HepG2 (cell line): ENCODE measurements at regions not wholly inside any gene's neighbourhood (a gene's known extent, or its start where the extent isn't known, plus 50 kb on each side); places are given as distances from the start of the nearest gene placed in this dataset.

Source experiments
- ATAC-seq: fragments of 200-7000 bp; cut with Tn5 transposase; 3 replicates; pipeline ENCODE4 v1.9.1; 2020; ENCODE audit warnings: mild to moderate bottlenecking, moderate library complexity
- BruUV-seq: library from RNA; stranded (reverse); fragments of 400-500 nt; replicated peaks from 2 replicates; lab custom pipeline; 2021; lab: Mats Ljungman, UMichigan
- CTCF ChIA-PET: fragments of 300-600 bp; formaldehyde crosslinking; extraction: SDS; loops from one replicate; lab custom pipeline; 2021; ENCODE audit warnings: low total read pairs, inconsistent platforms, low intra/inter-chr PET ratio; lab: Yijun Ruan, JAX
- POLR2A ChIA-PET: fragments of 350-600 bp; sonication (Branson Sonifier 250); formaldehyde crosslinking; loops from one replicate; lab custom pipeline; 2020; ENCODE audit warnings: antibody characterized with exemption, inconsistent platforms; lab: Yijun Ruan, JAX
- DNase-seq: peaks from one replicate; pipeline ENCODE4 v3.0.0-alpha.2; 2015; ENCODE audit warnings: low spot score
- FAIRE-seq: peaks from 3 replicates; lab custom pipeline; 2011; peaks lifted over from hg19 to GRCh38; lab: Jason Lieb, UNC
- H2AFZ ChIP-seq: one replicate; pipeline ENCODE4 v1.6.1; 2011; ENCODE audit warnings: low read length, inconsistent platforms
- H3K27ac ChIP-seq: fragments of 300-600 bp; 3 replicates; pipeline ENCODE4 v1.8.0; 2011; ENCODE audit warnings: mixed run types, mild to moderate bottlenecking, mixed read lengths, low read length, inconsistent platforms; ENCODE audit not compliant: insufficient read depth; ENCODE audit errors: extremely low read length
- H3K27me3 ChIP-seq, 2 experiments: fragments of 200-600 bp in 1 of 2; 2 replicates in 1 of 2; 3 replicates in 1 of 2; pipeline versions ENCODE4 v1.6.0 to v1.8.0; 2011; ENCODE audit warnings: low read length in 2 of 2, mild to moderate bottlenecking in 2 of 2, moderate library complexity in 2 of 2, inconsistent platforms in 1 of 2; ENCODE audit not compliant: insufficient read depth in 2 of 2, control insufficient read depth in 1 of 2
- H3K36me3 ChIP-seq, 2 experiments: fragments of 200-600 bp in 1 of 2; replicated peaks in 1 of 2; 2 replicates in 1 of 2; 3 replicates in 1 of 2; pipeline versions ENCODE4 v1.5.1 to v1.8.0; 2011; ENCODE audit warnings: low read length in 2 of 2, inconsistent platforms in 1 of 2; ENCODE audit not compliant: insufficient read depth in 2 of 2, control insufficient read depth in 1 of 2
- H3K4me1 ChIP-seq: 2 replicates; pipeline ENCODE4 v1.5.1; 2012; ENCODE audit warnings: low read length, inconsistent platforms; ENCODE audit not compliant: insufficient read depth
- H3K4me2 ChIP-seq: 2 replicates; pipeline ENCODE4 v1.6.0; 2011; ENCODE audit warnings: low read depth, low read length, inconsistent platforms
- H3K4me3 ChIP-seq, 3 experiments: fragments of 200-600 bp in 1 of 3; sonication (generic), shearing (Covaris generic) in 1 of 3; replicated peaks in 1 of 3; 2 replicates each; pipeline ENCODE4 v1.5.1; 2011 to 2016; ENCODE audit warnings: low read length in 3 of 3, inconsistent platforms in 2 of 3, low read depth in 2 of 3, mild to moderate bottlenecking in 2 of 3, control low read depth in 1 of 3, mixed read lengths in 1 of 3; ENCODE audit not compliant: insufficient read depth in 1 of 3
- H3K79me2 ChIP-seq: one replicate; pipeline ENCODE4 v1.6.1; 2011; ENCODE audit warnings: low read length, inconsistent platforms; ENCODE audit not compliant: insufficient read depth
- H3K9ac ChIP-seq: 2 replicates; pipeline ENCODE4 v1.6.0; 2011; ENCODE audit warnings: mild to moderate bottlenecking, low read depth, low read length, inconsistent platforms; ENCODE audit not compliant: insufficient read depth
- H3K9me3 ChIP-seq: 2 replicates; pipeline ENCODE4 v1.5.1; 2012; ENCODE audit warnings: mild to moderate bottlenecking, low read length
- H4K20me1 ChIP-seq: 2 replicates; pipeline ENCODE4 v1.6.0; 2011; ENCODE audit warnings: inconsistent platforms, mild to moderate bottlenecking, low read length, moderate library complexity; ENCODE audit not compliant: insufficient read depth
- ATF7-NPFF ChIP-seq: sonication (generic); formaldehyde crosslinking; IDR thresholded peaks from 2 replicates; pipeline ENCODE4 v1.8.1; 2023; ENCODE audit warnings: mild to moderate bottlenecking, low read depth, missing genetic modification reagents, moderate library complexity
- HOXA5 ChIP-seq: sonication (generic); formaldehyde crosslinking; IDR thresholded peaks from 2 replicates; pipeline ENCODE4 v1.4.0; 2020; ENCODE audit warnings: missing genetic modification reagents
- PHF21A ChIP-seq: sonication (generic); formaldehyde crosslinking; IDR thresholded peaks from 2 replicates; pipeline ENCODE4 v1.5.0; 2020; ENCODE audit warnings: mild to moderate bottlenecking, missing genetic modification reagents
- SMYD3 ChIP-seq: sonication (generic); formaldehyde crosslinking; IDR thresholded peaks from 2 replicates; pipeline ENCODE4 v1.8.1; 2023; ENCODE audit warnings: mild to moderate bottlenecking, missing genetic modification reagents
- SNAI1 ChIP-seq: sonication (generic); formaldehyde crosslinking; IDR thresholded peaks from 2 replicates; pipeline ENCODE4 v1.5.0; 2020; ENCODE audit warnings: mild to moderate bottlenecking, missing genetic modification reagents, borderline replicate concordance
- U2AF2 ChIP-seq: fragments of 200-400 bp; formaldehyde crosslinking; IDR thresholded peaks from 2 replicates; pipeline ENCODE4 v1.6.1; 2017; ENCODE audit warnings: low read depth, mild to moderate bottlenecking, low read length
- ZNF749 ChIP-seq: sonication (generic); formaldehyde crosslinking; IDR thresholded peaks from 2 replicates; pipeline ENCODE4 v1.8.0; 2022; ENCODE audit warnings: mild to moderate bottlenecking, missing genetic modification reagents, moderate library complexity, borderline replicate concordance
- WGBS: methylation state at CpG from one replicate; pipeline ENCODE4 v1.1.6; 2017; ENCODE audit warnings: low lambda C conversion rate; 5-methylcytosine and 5-hydroxymethylcytosine counted together
- in situ Hi-C: cut with HindIII; loops from 2 replicates; pipeline ENCODE4 v1.10.0; 2017; ENCODE audit warnings: low pct_unique_long_range_greater_than_20kb; ENCODE audit not compliant: extremely low pct_ligation_motif_present
- intact Hi-C: fragments of 100-400 bp; cut with micrococcal nuclease; formaldehyde crosslinking; loops from one replicate; pipeline ENCODE4 v1.10.0; 2022; ENCODE audit not compliant: unreplicated experiment
- TF ChIP-seq, protein P1 (sequence below): sonication (generic); formaldehyde crosslinking; IDR thresholded peaks from 2 replicates; pipeline ENCODE4 v1.5.0; 2020; ENCODE audit warnings: mild to moderate bottlenecking, missing genetic modification reagents
- TF ChIP-seq, protein P2 (sequence below): sonication (generic); formaldehyde crosslinking; IDR thresholded peaks from 2 replicates; pipeline ENCODE4 v1.4.0; 2020; ENCODE audit warnings: mild to moderate bottlenecking, missing genetic modification reagents

DNA sequence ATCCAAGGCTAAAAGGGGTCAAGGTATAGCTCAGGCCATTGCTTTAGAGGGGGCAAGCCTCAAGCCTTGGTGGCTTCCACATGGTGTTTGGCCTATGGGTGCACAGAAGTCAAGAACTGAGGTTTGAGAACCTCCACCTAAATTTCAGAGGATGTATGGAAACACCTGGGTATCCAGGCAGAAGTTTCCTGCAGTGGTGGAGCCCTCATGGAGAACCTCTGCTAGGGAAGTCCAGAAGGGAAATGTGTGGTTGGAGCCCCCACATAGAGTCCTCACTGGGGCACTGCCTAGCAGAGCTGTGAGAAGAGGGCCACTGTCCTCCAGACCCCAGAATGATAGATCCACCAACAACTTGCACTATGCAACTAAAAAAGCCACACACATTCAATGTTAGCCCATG lies 678.7 kb upstream of the ADGRB3 start (continued):
- TF ChIP-seq PHF21A (no peak), ATF7-NPFF (CRISPR knock-in tag) (no peak), SNAI1 (CRISPR knock-in tag) (no peak), SMYD3 (CRISPR knock-in tag) (no peak), ZNF749 (CRISPR knock-in tag) (no peak)
- TF ChIP-seq, protein P1, sequence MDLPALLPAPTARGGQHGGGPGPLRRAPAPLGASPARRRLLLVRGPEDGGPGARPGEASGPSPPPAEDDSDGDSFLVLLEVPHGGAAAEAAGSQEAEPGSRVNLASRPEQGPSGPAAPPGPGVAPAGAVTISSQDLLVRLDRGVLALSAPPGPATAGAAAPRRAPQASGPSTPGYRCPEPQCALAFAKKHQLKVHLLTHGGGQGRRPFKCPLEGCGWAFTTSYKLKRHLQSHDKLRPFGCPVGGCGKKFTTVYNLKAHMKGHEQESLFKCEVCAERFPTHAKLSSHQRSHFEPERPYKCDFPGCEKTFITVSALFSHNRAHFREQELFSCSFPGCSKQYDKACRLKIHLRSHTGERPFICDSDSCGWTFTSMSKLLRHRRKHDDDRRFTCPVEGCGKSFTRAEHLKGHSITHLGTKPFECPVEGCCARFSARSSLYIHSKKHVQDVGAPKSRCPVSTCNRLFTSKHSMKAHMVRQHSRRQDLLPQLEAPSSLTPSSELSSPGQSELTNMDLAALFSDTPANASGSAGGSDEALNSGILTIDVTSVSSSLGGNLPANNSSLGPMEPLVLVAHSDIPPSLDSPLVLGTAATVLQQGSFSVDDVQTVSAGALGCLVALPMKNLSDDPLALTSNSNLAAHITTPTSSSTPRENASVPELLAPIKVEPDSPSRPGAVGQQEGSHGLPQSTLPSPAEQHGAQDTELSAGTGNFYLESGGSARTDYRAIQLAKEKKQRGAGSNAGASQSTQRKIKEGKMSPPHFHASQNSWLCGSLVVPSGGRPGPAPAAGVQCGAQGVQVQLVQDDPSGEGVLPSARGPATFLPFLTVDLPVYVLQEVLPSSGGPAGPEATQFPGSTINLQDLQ (CRISPR knock-in tag) = no peak
- TF ChIP-seq, protein P2, sequence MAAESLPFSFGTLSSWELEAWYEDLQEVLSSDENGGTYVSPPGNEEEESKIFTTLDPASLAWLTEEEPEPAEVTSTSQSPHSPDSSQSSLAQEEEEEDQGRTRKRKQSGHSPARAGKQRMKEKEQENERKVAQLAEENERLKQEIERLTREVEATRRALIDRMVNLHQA = no peak

DNA sequence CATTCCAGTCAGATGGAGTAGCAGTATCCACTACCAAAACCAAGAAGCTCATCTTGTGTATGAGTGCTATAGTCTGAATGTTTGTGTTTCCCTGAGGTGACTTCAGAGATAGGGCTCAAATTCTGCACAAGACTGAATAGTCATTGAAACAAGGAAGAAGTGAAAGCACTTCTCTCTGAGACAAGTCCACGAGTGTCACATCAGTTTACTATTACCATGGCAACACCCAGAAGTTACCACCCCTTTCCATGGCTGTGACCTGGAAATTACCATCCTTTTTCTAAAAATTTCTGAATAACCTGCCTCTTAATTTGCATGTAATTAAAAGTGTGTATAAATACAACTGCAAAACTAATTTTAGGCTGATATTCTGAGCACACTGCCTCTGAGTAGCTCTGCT lies 682.1 kb upstream of the ADGRB3 start:
- FAIRE-seq = no peak
- no peak overlapping the region for H3K4me3 ChIP-seq
- TF ChIP-seq HOXA5 (CRISPR knock-in tag) (no peak), U2AF2 (no peak)
- ChIA-PET CTCF (no interaction called here), POLR2A (no interaction called here)
- no peaks in the 10 kb centered on the region for H3K36me3 ChIP-seq
- BruUV-seq = no TSS peak
- H3K79me2 ChIP-seq = no peaks in the 10 kb centered on the region
- no peak overlapping the region for H3K9ac ChIP-seq
- H2AFZ ChIP-seq = no peak overlapping the region
- no peak overlapping the region for H3K4me2 ChIP-seq
- no peaks in the 10 kb centered on the region for H3K27me3 ChIP-seq
- intact Hi-C loops (no loop called here), in situ Hi-C loops (no loop called here)
- no peaks in the 10 kb centered on the region for H4K20me1 ChIP-seq
- peaks cover 26% of the 10 kb centered on the region for H3K9me3 ChIP-seq
- ATAC-seq = no peak
- 0% methylated on average over 1 of the region's 1 CpG for WGBS
- H3K27ac ChIP-seq = no peak overlapping the region
- no peaks in the 10 kb centered on the region for H3K4me1 ChIP-seq
- no peak for DNase-seq
